Activated CD8-positive, alpha-beta T cell treated with anti-CD3 and anti-CD28 coated beads for 36 hours (primary cell): ENCODE measurements at regions not wholly inside any gene's neighbourhood (a gene's known extent, or its start where the extent isn't known, plus 50 kb on each side); places are given as distances from the start of the nearest gene placed in this dataset.

Experiments used
- ATAC-seq: fragments of 200-7000 bp; cut with Tn5 transposase; one replicate; pipeline ENCODE4 v1.10.0; 2021; ENCODE audit warnings: mild to moderate bottlenecking, moderate library complexity
- CTCF ChIA-PET: fragments of 350-600 bp; sonication (Branson Sonifier 250); formaldehyde crosslinking; loops from one replicate; lab custom pipeline; 2021; ENCODE audit warnings: antibody characterized with exemption; lab: Charles Lee
- POLR2A ChIA-PET: fragments of 350-600 bp; sonication (Branson Sonifier 250); formaldehyde crosslinking; loops from one replicate; lab custom pipeline; 2021; ENCODE audit warnings: antibody characterized with exemption; lab: Charles Lee
- DNase-seq: peaks from one replicate; pipeline ENCODE4 v3.0.0-alpha.2; 2020
- H3K27ac Mint-ChIP-seq: one replicate; pipeline ENCODE4 v1.8.0; 2021; ENCODE audit warnings: mild to moderate bottlenecking, mixed read lengths
- H3K27me3 Mint-ChIP-seq: one replicate; pipeline ENCODE4 v1.8.0; 2021; ENCODE audit warnings: mixed read lengths
- H3K36me3 Mint-ChIP-seq: one replicate; pipeline ENCODE4 v1.8.0; 2021; ENCODE audit warnings: low read depth, mixed read lengths
- H3K4me1 Mint-ChIP-seq: one replicate; pipeline ENCODE4 v1.8.0; 2021; ENCODE audit warnings: low read depth, mixed read lengths
- H3K4me3 Mint-ChIP-seq: one replicate; pipeline ENCODE4 v1.8.0; 2021; ENCODE audit warnings: mild to moderate bottlenecking, moderate library complexity, mixed read lengths
- H3K9me3 Mint-ChIP-seq: one replicate; pipeline ENCODE4 v1.8.0; 2021; ENCODE audit warnings: mixed read lengths
- CTCF ChIP-seq: fragments of 200-600 bp; IDR thresholded peaks from one replicate; pipeline ENCODE4 v1.8.0; 2022; ENCODE audit warnings: antibody characterized with exemption, mild to moderate bottlenecking
- intact Hi-C: fragments of 100-400 bp; cut with micrococcal nuclease; formaldehyde crosslinking; loops from one replicate; pipeline ENCODE4 v1.10.0; 2022

DNA sequence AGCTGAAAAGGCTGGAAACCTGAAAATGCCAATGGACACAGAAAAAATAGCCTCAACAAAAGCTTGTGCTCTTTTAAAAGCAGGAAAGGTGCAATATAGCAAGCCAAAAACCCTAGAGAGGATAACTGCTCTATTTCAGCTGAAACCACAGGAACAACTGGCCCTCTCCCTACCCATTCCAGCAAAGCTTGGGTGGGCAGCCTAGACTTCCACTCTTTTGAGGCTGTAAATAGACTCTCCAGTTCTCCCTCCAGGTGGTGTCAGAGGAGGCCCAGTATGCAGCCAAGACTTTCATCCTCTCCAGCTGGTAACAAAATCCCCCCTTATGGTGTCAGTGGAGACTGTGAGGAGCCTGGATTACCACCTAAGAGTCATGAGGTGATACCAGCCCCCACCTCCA lies 206.9 kb upstream of the PLD5 start:
- POLR2A ChIA-PET, result no interaction called here
- Mint-ChIP-seq H3K36me3 (no peaks in the 10 kb centered on the region), H3K27me3 (no peaks in the 10 kb centered on the region), H3K27ac (no peak overlapping the region), H3K4me1 (no peaks in the 10 kb centered on the region), H3K9me3 (peaks cover 2% of the 10 kb centered on the region), H3K4me3 (no peak overlapping the region)
- DNase-seq, result no peak
- ATAC-seq, result no peak
- intact Hi-C loops, result no loop called here
- TF ChIP-seq CTCF, result no peak
- CTCF ChIA-PET, result no interaction called here

- CTCF ChIA-PET, result no interaction called here
- H3K36me3 Mint-ChIP-seq, result no peaks in the 10 kb centered on the region
- peaks cover 2% of the 10 kb centered on the region for H3K9me3 Mint-ChIP-seq
- no peaks in the 10 kb centered on the region for H3K4me1 Mint-ChIP-seq
- POLR2A ChIA-PET, result no interaction called here
- peaks cover 2% of the 10 kb centered on the region for H3K27me3 Mint-ChIP-seq
- no peak overlapping the region for H3K27ac Mint-ChIP-seq
- TF ChIP-seq CTCF, result no peak
- ATAC-seq (no peak), DNase-seq (no peak)
- H3K4me3 Mint-ChIP-seq, result no peak overlapping the region
- intact Hi-C loops, result no loop called here
Observed at GRCh38 chr1:242728696-242729095, 204.2 kb upstream of the PLD5 start.

GRCh38 chr1:242723044-242723716 lies 198.7 kb upstream of the PLD5 start:
- Mint-ChIP-seq H3K27ac (no peak overlapping the region), H3K4me1 (no peaks in the 10 kb centered on the region), H3K4me3 (no peak overlapping the region), H3K27me3 (peaks cover 4% of the 10 kb centered on the region), H3K36me3 (no peaks in the 10 kb centered on the region), H3K9me3 (peaks cover 7% of the 10 kb centered on the region)
- ChIA-PET CTCF (no interaction called here), POLR2A (no interaction called here)
- DNase-seq (no peak), ATAC-seq (no peak)
- intact Hi-C loops, result no loop called here
- no peak for TF ChIP-seq CTCF

GRCh38 chr1:242718967-242719366 lies 194.5 kb upstream of the PLD5 start:
- Mint-ChIP-seq H3K4me1 (no peaks in the 10 kb centered on the region), H3K4me3 (no peak overlapping the region), H3K27ac (no peak overlapping the region), H3K36me3 (no peaks in the 10 kb centered on the region), H3K27me3 (peaks cover 2% of the 10 kb centered on the region), H3K9me3 (peaks cover 7% of the 10 kb centered on the region)
- ChIA-PET POLR2A (no interaction called here), CTCF (no interaction called here)
- intact Hi-C loops, result no loop called here
- ATAC-seq, result no peak
- DNase-seq, result no peak
- TF ChIP-seq CTCF, result no peak

DNA sequence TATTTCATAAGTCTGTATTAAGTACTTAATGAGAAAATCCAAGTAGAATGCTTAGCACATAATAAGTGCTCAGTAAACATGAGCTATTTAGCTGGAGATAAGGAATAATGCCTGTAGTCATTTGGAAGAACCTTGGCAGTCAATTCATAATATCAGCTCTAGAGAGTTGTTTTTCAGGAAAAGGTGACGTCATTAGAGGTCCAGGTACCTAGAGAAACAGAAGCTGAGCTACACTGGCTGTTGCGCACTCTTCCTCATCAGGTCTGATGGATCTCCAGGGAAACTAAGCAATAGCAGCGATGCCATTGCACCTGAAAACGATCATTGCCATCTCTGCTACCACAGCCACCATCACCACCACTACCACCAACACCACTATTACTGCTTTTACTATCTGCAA lies 187.8 kb upstream of the PLD5 start:
- DNase-seq, result no peak
- Mint-ChIP-seq H3K27me3 (no peaks in the 10 kb centered on the region), H3K27ac (no peak overlapping the region), H3K4me3 (no peak overlapping the region), H3K9me3 (peaks cover 2% of the 10 kb centered on the region), H3K36me3 (no peaks in the 10 kb centered on the region), H3K4me1 (no peaks in the 10 kb centered on the region)
- no peak for TF ChIP-seq CTCF
- ATAC-seq, result no peak
- ChIA-PET CTCF (no interaction called here), POLR2A (interaction anchor here (0.5 kb wide), 1 partner anchor 201 kb away, joined by 4 read pairs; no protein-coding TSS in a partner anchor)
- intact Hi-C loops, result no loop called here
